RWPE1 (cell line): ENCODE measurements at regions not wholly inside any gene's neighbourhood (a gene's known extent, or its start where the extent isn't known, plus 50 kb on each side); places are given as distances from the start of the nearest gene placed in this dataset.

Source experiments
- CTCF ChIA-PET: fragments of 350-600 bp; sonication (Branson Sonifier 250); formaldehyde crosslinking; extraction: SDS; loops from one replicate; lab custom pipeline; 2021; lab: Yijun Ruan, JAX
- POLR2A ChIA-PET: fragments of 400-600 bp; formaldehyde crosslinking; extraction: SDS; loops from one replicate; lab custom pipeline; 2020; ENCODE audit warnings: antibody characterized with exemption; ENCODE audit not compliant: low non-redundant PET; lab: Yijun Ruan, JAX
- DNase-seq: peaks from one replicate; pipeline ENCODE4 v3.0.0; 2012; ENCODE audit warnings: low spot score
- H3K27ac ChIP-seq: fragments of 450-650 bp; 2 replicates; pipeline ENCODE4 v1.5.1; 2017
- TF ChIP-seq, protein P1 (sequence below): fragments of 450-650 bp; conservative IDR thresholded peaks from 2 replicates; pipeline ENCODE4 v1.5.1; 2017; ENCODE audit warnings: low read depth, mild to moderate bottlenecking

DNA sequence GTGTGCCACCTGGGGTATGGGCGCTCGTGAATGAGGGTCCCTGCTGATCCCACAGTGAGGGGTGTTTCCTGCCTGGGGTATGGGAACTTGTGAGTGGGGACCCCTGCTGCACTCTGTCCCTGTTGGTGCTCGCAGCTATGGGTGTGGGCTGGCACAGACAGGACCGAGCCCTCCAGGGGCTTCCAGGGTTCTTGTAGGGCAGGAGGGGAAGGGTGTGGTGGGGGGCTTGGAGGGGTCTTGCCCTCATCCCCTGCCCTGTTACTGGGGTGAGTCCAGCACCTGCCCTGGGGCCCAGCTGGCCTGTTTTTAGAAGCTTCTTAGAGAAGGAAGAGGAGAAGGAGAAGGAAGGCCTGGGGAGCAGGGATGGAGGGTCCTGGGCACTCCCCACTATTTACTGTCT, 377.0 kb upstream of the NUPR2 start:
- POLR2A ChIA-PET: no interaction called here
- TF ChIP-seq, protein P1, sequence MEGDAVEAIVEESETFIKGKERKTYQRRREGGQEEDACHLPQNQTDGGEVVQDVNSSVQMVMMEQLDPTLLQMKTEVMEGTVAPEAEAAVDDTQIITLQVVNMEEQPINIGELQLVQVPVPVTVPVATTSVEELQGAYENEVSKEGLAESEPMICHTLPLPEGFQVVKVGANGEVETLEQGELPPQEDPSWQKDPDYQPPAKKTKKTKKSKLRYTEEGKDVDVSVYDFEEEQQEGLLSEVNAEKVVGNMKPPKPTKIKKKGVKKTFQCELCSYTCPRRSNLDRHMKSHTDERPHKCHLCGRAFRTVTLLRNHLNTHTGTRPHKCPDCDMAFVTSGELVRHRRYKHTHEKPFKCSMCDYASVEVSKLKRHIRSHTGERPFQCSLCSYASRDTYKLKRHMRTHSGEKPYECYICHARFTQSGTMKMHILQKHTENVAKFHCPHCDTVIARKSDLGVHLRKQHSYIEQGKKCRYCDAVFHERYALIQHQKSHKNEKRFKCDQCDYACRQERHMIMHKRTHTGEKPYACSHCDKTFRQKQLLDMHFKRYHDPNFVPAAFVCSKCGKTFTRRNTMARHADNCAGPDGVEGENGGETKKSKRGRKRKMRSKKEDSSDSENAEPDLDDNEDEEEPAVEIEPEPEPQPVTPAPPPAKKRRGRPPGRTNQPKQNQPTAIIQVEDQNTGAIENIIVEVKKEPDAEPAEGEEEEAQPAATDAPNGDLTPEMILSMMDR: no peak
- CTCF ChIA-PET: no interaction called here
- DNase-seq: no peak
- H3K27ac ChIP-seq: no peak overlapping the region

DNA sequence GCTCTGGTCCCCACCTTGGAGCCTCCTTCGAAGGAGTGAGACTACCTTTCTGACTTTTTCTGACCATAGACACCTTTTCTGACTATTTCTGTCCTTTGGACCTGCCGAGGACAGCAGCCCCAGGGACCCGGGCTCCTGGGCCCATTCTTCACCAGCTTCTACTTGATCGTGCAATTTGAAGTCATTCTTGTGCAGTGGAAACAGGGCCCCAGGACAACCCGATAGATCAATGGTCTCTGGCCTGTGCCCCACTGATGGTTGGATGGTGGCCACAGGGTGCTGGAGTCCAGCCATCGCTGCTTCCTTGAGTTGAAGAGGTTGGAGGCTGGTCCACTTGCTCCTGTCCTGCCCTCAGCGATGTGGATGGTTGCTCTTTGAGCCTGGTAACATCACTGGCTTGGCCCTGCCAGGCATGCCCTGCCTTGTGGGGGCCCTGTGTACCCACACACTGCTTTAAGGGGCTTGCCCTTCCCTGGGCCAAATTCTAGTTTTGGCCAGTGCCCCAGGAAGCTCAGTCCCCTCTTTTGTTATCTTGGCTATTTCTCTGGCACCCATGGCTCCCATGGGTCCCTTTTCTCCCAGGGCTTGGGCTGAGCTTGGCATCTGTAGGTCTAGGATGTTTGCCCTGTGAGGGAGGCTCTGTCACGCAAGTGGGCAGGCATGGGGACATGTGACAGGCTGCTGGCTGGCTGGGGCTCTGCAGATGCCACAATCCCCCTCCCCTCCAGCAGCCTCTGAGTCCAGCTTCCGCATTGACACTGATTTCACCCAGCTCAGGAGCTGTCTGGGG, 375.6 kb upstream of the NUPR2 start:
- DNase-seq: no peak
- CTCF ChIA-PET: no interaction called here
- POLR2A ChIA-PET: no interaction called here
- H3K27ac ChIP-seq: no peak overlapping the region
- TF ChIP-seq, protein P1: no peak

- TF ChIP-seq, protein P1: no peak
- ChIA-PET POLR2A (no interaction called here), CTCF (no interaction called here)
- H3K27ac ChIP-seq: no peak overlapping the region
- DNase-seq: no peak
These were observed 367.8 kb upstream of the NUPR2 start for GRCh38 chr7:56483861-56484550.

DNA sequence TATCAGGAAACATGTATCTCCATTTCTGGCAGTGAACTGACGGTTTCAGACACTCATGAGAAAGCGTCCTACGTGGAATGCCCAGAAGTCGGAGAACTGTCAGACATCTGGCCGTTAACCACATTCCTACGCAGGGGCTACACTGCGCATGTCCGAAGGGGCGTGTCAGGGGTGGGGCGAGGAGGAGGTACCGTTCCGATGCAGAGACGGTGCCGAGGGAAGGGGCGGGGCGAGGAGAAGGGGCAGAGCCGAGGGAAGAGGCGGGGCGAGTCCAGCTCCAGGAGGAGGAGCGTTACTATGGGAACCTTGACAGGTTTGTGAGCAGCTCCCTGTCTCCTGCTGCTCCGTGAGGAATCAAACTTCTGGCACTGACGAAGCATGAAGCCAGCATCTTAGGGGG, 366.9 kb upstream of the NUPR2 start:
- DNase-seq: no peak
- TF ChIP-seq, protein P1: no peak
- no peak overlapping the region for H3K27ac ChIP-seq
- ChIA-PET CTCF (no interaction called here), POLR2A (no interaction called here)

DNA sequence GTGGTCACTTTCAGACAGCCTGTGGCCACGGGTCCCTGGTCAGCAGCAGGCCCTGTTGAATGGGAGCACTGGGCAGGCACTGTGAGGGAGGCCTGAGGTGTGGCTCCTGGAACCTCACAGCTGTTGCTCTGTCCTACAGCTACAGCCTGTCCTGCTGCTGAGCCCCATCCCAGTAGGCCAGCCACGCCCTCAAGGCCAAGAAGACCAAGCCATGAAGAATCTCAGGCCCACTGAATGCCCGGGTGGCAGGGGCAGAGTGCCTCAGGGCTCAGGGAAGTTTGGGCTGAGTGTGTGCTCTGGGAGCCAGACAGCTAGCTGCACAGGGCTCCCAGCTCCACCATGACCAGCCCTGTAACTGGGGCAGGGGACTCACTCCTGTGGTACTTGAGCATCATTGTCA, 363.5 kb upstream of the NUPR2 start:
- TF ChIP-seq, protein P1: no peak
- H3K27ac ChIP-seq: no peak overlapping the region
- POLR2A ChIA-PET: no interaction called here
- no peak for DNase-seq
- CTCF ChIA-PET: interaction anchor here (0.7 kb wide), 1 partner anchor 946 kb away, joined by 3 read pairs; no protein-coding TSS in a partner anchor

- H3K27ac ChIP-seq: no peak overlapping the region
- no peak for DNase-seq
- TF ChIP-seq, protein P1: no peak
- ChIA-PET POLR2A (no interaction called here), CTCF (interaction anchor here (0.7 kb wide), 1 partner anchor 946 kb away, joined by 3 read pairs; no protein-coding TSS in a partner anchor)
These were observed 362.9 kb upstream of the NUPR2 start for GRCh38 chr7:56479136-56479535.
